Thoracic aorta (tissue), 2 donors: ENCODE measurements at regions not wholly inside any gene's neighbourhood (a gene's known extent, or its start where the extent isn't known, plus 50 kb on each side); places are given as distances from the start of the nearest gene placed in this dataset.

ENCODE experiments used
- ATAC-seq: fragments of 150-250 bp; one replicate; pipeline ENCODE4 v1.8.0; 2017; ENCODE audit warnings: low read depth; ENCODE audit not compliant: insufficient number of reproducible peaks, low FRiP score
- DNase-seq: peaks from one replicate; pipeline ENCODE4 v3.0.0-alpha.2; 2020; ENCODE audit warnings: low spot score
- H3K27ac ChIP-seq, 2 donors: fragments of 200-600 bp; sonication (generic); 1 replicate in 1 of 2; 2 replicates in 1 of 2; pipeline ENCODE4 v1.5.1; 2016; ENCODE audit warnings: mild to moderate bottlenecking in 2 of 2, moderate library complexity in 2 of 2
- H3K27me3 ChIP-seq: fragments of 200-600 bp; sonication (generic); replicated peaks from 2 replicates; pipeline ENCODE4 v1.6.0; 2016; ENCODE audit warnings: mild to moderate bottlenecking; ENCODE audit not compliant: insufficient read depth
- H3K36me3 ChIP-seq: fragments of 200-600 bp; sonication (generic); one replicate; pipeline ENCODE4 v1.5.1; 2016
- H3K4me1 ChIP-seq, 2 donors: fragments of 200-600 bp; sonication (generic); 1 replicate in 1 of 2; 2 replicates in 1 of 2; pipeline versions ENCODE4 v1.5.1 to v1.6.0; 2016; ENCODE audit warnings: low read depth in 2 of 2, mild to moderate bottlenecking in 1 of 2; ENCODE audit not compliant: control insufficient read depth in 1 of 2
- H3K4me3 ChIP-seq: fragments of 200-600 bp; sonication (generic); 2 replicates; pipeline ENCODE4 v1.5.1; 2016; ENCODE audit warnings: mild to moderate bottlenecking
- H3K9me3 ChIP-seq: fragments of 200-600 bp; sonication (generic); 2 replicates; pipeline ENCODE4 v1.5.1; 2016
- CTCF ChIP-seq: fragments of 200-600 bp; sonication (generic); IDR thresholded peaks from one replicate; pipeline ENCODE4 v1.5.1; 2019; ENCODE audit warnings: antibody characterized with exemption

DNA sequence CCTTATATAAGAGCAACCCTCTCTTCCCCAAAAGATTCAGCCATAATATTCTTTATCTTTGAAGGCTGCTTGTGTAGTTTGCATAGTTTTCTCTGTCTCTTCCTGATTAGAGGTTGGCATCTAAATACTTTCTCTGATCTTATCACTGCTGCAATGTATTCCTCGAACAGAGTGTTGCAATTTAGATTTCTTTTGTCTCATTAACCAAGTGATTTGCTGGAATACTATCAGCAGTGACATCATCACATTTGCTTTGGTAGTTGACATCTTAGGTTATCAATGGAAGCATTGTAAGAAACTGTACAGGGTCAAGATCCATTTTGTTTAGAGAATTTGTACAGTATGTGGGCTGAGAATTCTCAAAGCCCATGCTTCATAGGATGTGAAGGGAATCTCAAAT lies 72.0 kb upstream of the NEUROD1 start:
- H3K27ac ChIP-seq, result no peak overlapping the region
- no peak for DNase-seq
- no peak overlapping the region for H3K4me3 ChIP-seq
- no peaks in the 10 kb centered on the region for H3K27me3 ChIP-seq
- no peak for ATAC-seq
- no peaks in the 10 kb centered on the region for H3K9me3 ChIP-seq
- no peaks in the 10 kb centered on the region for H3K4me1 ChIP-seq
- TF ChIP-seq CTCF, result no peak
- no peaks in the 10 kb centered on the region for H3K36me3 ChIP-seq

DNA sequence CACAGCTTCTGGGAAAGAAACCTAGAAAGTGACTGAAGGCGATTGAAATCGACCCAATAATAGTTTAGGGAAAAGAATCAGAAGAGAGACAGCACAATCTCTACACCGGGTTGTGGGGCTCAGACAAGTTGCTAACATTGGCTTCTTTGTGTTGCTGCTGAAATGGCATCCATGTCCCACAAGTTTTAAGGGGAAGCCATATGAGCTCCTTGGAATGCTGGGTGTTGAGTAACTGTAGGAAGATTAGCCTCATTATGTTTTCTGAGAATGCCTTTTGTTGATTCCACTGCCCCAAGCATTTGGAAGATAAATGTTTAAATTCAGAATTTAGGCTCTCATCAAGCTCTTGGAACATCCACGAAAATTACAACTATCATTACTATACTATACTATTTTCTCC lies 73.4 kb upstream of the NEUROD1 start:
- ATAC-seq, result no peak
- DNase-seq, result no peak

GRCh38 chr2:181754105-181754504 lies 73.8 kb upstream of the NEUROD1 start:
- no peak for ATAC-seq
- no peak overlapping the region for H3K4me3 ChIP-seq
- no peaks in the 10 kb centered on the region for H3K9me3 ChIP-seq
- no peaks in the 10 kb centered on the region for H3K27me3 ChIP-seq
- DNase-seq, result no peak
- TF ChIP-seq CTCF, result no peak
- no peaks in the 10 kb centered on the region for H3K36me3 ChIP-seq
- H3K4me1 ChIP-seq, result no peaks in the 10 kb centered on the region
- no peak overlapping the region for H3K27ac ChIP-seq

More for the DNA sequence above, 73.4 kb upstream of the NEUROD1 start:
- Histone ChIP-seq H3K36me3 (no peaks in the 10 kb centered on the region), H3K4me1 (no peaks in the 10 kb centered on the region), H3K9me3 (no peaks in the 10 kb centered on the region), H3K4me3 (no peak overlapping the region), H3K27me3 (no peaks in the 10 kb centered on the region), H3K27ac (no peak overlapping the region)
- TF ChIP-seq CTCF, result no peak

DNA sequence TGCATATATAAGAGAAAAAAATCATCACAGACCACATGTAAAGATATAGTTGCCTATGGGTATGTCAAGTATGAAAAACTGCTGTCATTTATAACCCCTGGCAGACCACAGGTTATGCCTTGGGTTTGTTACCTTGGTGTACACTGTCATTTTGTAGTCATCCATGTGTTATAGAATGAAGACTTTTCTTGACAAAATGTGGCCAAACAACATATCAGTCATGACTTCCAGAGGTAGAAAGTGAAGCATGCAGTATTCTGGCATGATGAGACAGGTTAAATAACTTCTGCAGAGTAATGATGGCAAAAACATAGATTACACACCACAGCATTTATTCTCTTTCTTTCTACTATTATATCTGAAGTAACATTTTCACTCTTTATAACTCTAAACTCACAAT lies 74.9 kb upstream of the NEUROD1 start:
- DNase-seq (no peak), ATAC-seq (no peak)
- TF ChIP-seq CTCF, result no peak
- Histone ChIP-seq H3K27me3 (no peaks in the 10 kb centered on the region), H3K36me3 (no peaks in the 10 kb centered on the region), H3K27ac (no peak overlapping the region), H3K4me1 (no peaks in the 10 kb centered on the region), H3K4me3 (no peak overlapping the region), H3K9me3 (no peaks in the 10 kb centered on the region)

GRCh38 chr2:181760521-181760920 lies 80.2 kb upstream of the NEUROD1 start:
- Histone ChIP-seq H3K27me3 (no peaks in the 10 kb centered on the region), H3K4me1 (no peaks in the 10 kb centered on the region), H3K9me3 (no peaks in the 10 kb centered on the region), H3K4me3 (no peak overlapping the region), H3K36me3 (no peaks in the 10 kb centered on the region), H3K27ac (no peak overlapping the region)
- ATAC-seq, result no peak
- no peak for DNase-seq
- no peak for TF ChIP-seq CTCF
